Omental fat pad (tissue), 3 donors: ENCODE measurements at regions not wholly inside any gene's neighbourhood (a gene's known extent, or its start where the extent isn't known, plus 50 kb on each side); places are given as distances from the start of the nearest gene placed in this dataset.

ENCODE experiments used
- ATAC-seq: fragments of 150-250 bp; one replicate; pipeline ENCODE4 v1.9.1; 2016; ENCODE audit warnings: mild to moderate bottlenecking, moderate library complexity; ENCODE audit not compliant: low FRiP score
- DNase-seq: peaks from one replicate; pipeline ENCODE4 v3.0.0-alpha.2; 2019; ENCODE audit warnings: low spot score
- CTCF ChIP-seq, 3 donors: fragments of 450-650 bp; IDR thresholded peaks; one replicate each; pipeline ENCODE4 v1.5.1; 2016 to 2017; ENCODE audit warnings: antibody characterized with exemption in 3 of 3, mild to moderate bottlenecking in 3 of 3, moderate library complexity in 2 of 3

GRCh38 chr2:158049129-158049855, 52.4 kb upstream of the UPP2 start:
- ATAC-seq (no peak), DNase-seq (no peak)
- no peak for TF ChIP-seq CTCF (IDR thresholded peaks at IDR 0.05)

- no peak for TF ChIP-seq CTCF (IDR thresholded peaks at IDR 0.05)
- no peak for DNase-seq
- no peak for ATAC-seq
Observed at GRCh38 chr2:158048327-158048726, 53.3 kb upstream of the UPP2 start.

- DNase-seq (no peak), ATAC-seq (no peak)
- no peak for TF ChIP-seq CTCF (IDR thresholded peaks at IDR 0.05)
Observed at GRCh38 chr2:158047156-158047611, 54.5 kb upstream of the UPP2 start.

- no peak for TF ChIP-seq CTCF (IDR thresholded peaks at IDR 0.05)
- ATAC-seq (no peak), DNase-seq (no peak)
Observed at GRCh38 chr2:158046121-158046880, 55.4 kb upstream of the UPP2 start.

- ATAC-seq, result no peak
- no peak for DNase-seq
- no peak for TF ChIP-seq CTCF (IDR thresholded peaks at IDR 0.05)
Observed at GRCh38 chr2:158045362-158045761, 56.3 kb upstream of the UPP2 start.

- DNase-seq (no peak), ATAC-seq (no peak)
- no peak for TF ChIP-seq CTCF (IDR thresholded peaks at IDR 0.05)
Observed at GRCh38 chr2:158043181-158043948, 58.3 kb upstream of the UPP2 start.
